A549 (cell line): ENCODE measurements at regions not wholly inside any gene's neighbourhood (a gene's known extent, or its start where the extent isn't known, plus 50 kb on each side); places are given as distances from the start of the nearest gene placed in this dataset.
A peak's percentile ranks its signal among the peaks of the same experiment; 100 is the strongest.

Experiments used
- ATAC-seq, 2 experiments: fragments of 200-7000 bp in 1 of 2; fragments of >200 bp in 1 of 2; cut with Nextera tagmentation in 1 of 2; cut with Tn5 transposase in 1 of 2; 3 replicates each; pipeline versions ENCODE4 v1.8.0 to v1.9.1; 2018 to 2020; ENCODE audit warnings: mild to moderate bottlenecking in 1 of 2, moderate library complexity in 1 of 2
- CTCF ChIA-PET: fragments of 300-600 bp; sonication (Branson Sonifier 250); formaldehyde crosslinking; extraction: SDS; loops from one replicate; lab custom pipeline; 2021; ENCODE audit warnings: antibody characterized with exemption, inconsistent platforms; lab: Yijun Ruan, JAX
- POLR2A ChIA-PET: fragments of 350-600 bp; formaldehyde crosslinking; extraction: SDS; loops from one replicate; lab custom pipeline; 2021; ENCODE audit warnings: antibody characterized with exemption, inconsistent platforms; lab: Yijun Ruan, JAX
- DNase-seq, 2 experiments: peaks; one replicate each; pipeline versions ENCODE4 v3.0.0 to v3.0.0-alpha.2; 2011 to 2016; ENCODE audit warnings: low read depth in 1 of 2, low spot score in 1 of 2
- FAIRE-seq: peaks from 2 replicates; lab custom pipeline; 2011; peaks lifted over from hg19 to GRCh38; lab: Jason Lieb, UNC
- H3K27ac ChIP-seq, 2 experiments: fragments of >200 bp; sonication (Bioruptor Twin); formaldehyde crosslinking; 3 replicates each; pipeline ENCODE4 v1.5.1; 2016 to 2017
- H3K4me1 ChIP-seq: fragments of >200 bp; sonication (Bioruptor Twin); formaldehyde crosslinking; 3 replicates; pipeline ENCODE4 v1.6.1; 2016
- H3K4me2 ChIP-seq: fragments of >200 bp; sonication (Bioruptor Twin); formaldehyde crosslinking; 3 replicates; pipeline ENCODE4 v1.6.1; 2016
- H3K4me3 ChIP-seq: fragments of >200 bp; sonication (Bioruptor Twin); formaldehyde crosslinking; 3 replicates; pipeline ENCODE4 v1.5.1; 2016
- H3K9me3 ChIP-seq: fragments of >200 bp; sonication (Bioruptor Twin); formaldehyde crosslinking; 3 replicates; pipeline ENCODE4 v1.6.1; 2016
- BHLHE40 ChIP-seq: IDR thresholded peaks from 2 replicates; pipeline ENCODE4 v1.6.1; 2012; ENCODE audit warnings: low read depth, low read length, inconsistent platforms
- CBX8 ChIP-seq: fragments of 200-600 bp; sonication (generic); IDR thresholded peaks from 2 replicates; pipeline ENCODE4 v1.6.1; 2016
- CHD2 ChIP-seq: fragments of 150-350 bp; IDR thresholded peaks from 2 replicates; pipeline ENCODE4 v1.6.1; 2014; ENCODE audit warnings: low read length; ENCODE audit not compliant: partially characterized antibody
- CHD4 ChIP-seq: fragments of 200-600 bp; sonication (generic); IDR thresholded peaks from 2 replicates; pipeline ENCODE4 v1.6.1; 2016; ENCODE audit warnings: antibody characterized with exemption, mild to moderate bottlenecking, borderline replicate concordance
- EP300 ChIP-seq, 2 experiments: fragments of >200 bp; sonication (Bioruptor Twin); formaldehyde crosslinking; IDR thresholded peaks; 2 replicates in 1 of 2; 3 replicates in 1 of 2; pipeline ENCODE4 v1.6.1; 2016 to 2017
- ESRRA ChIP-seq: fragments of 150-350 bp; IDR thresholded peaks from 2 replicates; pipeline ENCODE4 v1.6.1; 2014; ENCODE audit warnings: mild to moderate bottlenecking, low read length, borderline replicate concordance
- HOXA7 ChIP-seq: fragments of 250-450 bp; sonication (Bioruptor Pico); IDR thresholded peaks from 2 replicates; pipeline ENCODE4 v1.5.0; 2020; ENCODE audit warnings: mild to moderate bottlenecking, moderate library complexity
- HOXB5 ChIP-seq: fragments of 250-450 bp; sonication (Bioruptor Pico); IDR thresholded peaks from 2 replicates; pipeline ENCODE4 v1.5.0; 2020; ENCODE audit warnings: mild to moderate bottlenecking, moderate library complexity
- KDM1A ChIP-seq: fragments of 200-600 bp; sonication (generic); IDR thresholded peaks from 2 replicates; pipeline ENCODE4 v1.6.1; 2016; ENCODE audit warnings: low read depth, mild to moderate bottlenecking
- MAFK ChIP-seq: fragments of 450-650 bp; IDR thresholded peaks from 2 replicates; pipeline ENCODE4 v1.6.1; 2014; ENCODE audit not compliant: partially characterized antibody
- MAZ ChIP-seq: fragments of 150-350 bp; IDR thresholded peaks from 2 replicates; pipeline ENCODE4 v1.6.1; 2014; ENCODE audit warnings: antibody characterized with exemption, low read depth, low read length, borderline replicate concordance
- NFE2L2 ChIP-seq: fragments of 150-350 bp; conservative IDR thresholded peaks from 2 replicates; pipeline ENCODE4 v1.6.1; 2014; ENCODE audit warnings: low read length
- NR3C1 ChIP-seq: fragments of >200 bp; sonication (Bioruptor Twin); formaldehyde crosslinking; IDR thresholded peaks from 3 replicates; pipeline ENCODE4 v1.6.1; 2017
- POLR2A ChIP-seq: IDR thresholded peaks from 2 replicates; pipeline ENCODE4 v1.6.1; 2012; ENCODE audit warnings: mild to moderate bottlenecking, low read length
- RARB ChIP-seq: fragments of 250-450 bp; sonication (Bioruptor Pico); IDR thresholded peaks from 2 replicates; pipeline ENCODE4 v1.8.0; 2021; ENCODE audit warnings: mild to moderate bottlenecking, moderate library complexity
- TFCP2L1 ChIP-seq: fragments of 250-450 bp; sonication (Bioruptor Pico); IDR thresholded peaks from 2 replicates; pipeline ENCODE4 v1.5.0; 2021; ENCODE audit warnings: mild to moderate bottlenecking
- ZFP36 ChIP-seq: fragments of 450-650 bp; IDR thresholded peaks from 2 replicates; pipeline ENCODE4 v1.6.1; 2014; ENCODE audit warnings: borderline replicate concordance; ENCODE audit not compliant: partially characterized antibody
- ZSCAN20 ChIP-seq: fragments of 250-450 bp; sonication (Bioruptor Pico); IDR thresholded peaks from 2 replicates; pipeline ENCODE4 v1.8.0; 2022; ENCODE audit warnings: mild to moderate bottlenecking, moderate library complexity
- WGBS: methylation state at CpG from one replicate; pipeline ENCODE4 v1.1.6; 2017; ENCODE audit errors: missing lambda C conversion rate; 5-methylcytosine and 5-hydroxymethylcytosine counted together
- TF ChIP-seq, protein P1 (sequence below): fragments of 150-350 bp; IDR thresholded peaks from 2 replicates; pipeline ENCODE4 v1.6.1; 2014; ENCODE audit warnings: low read depth, mild to moderate bottlenecking, low read length
- TF ChIP-seq, protein P2 (sequence below): IDR thresholded peaks from 2 replicates; pipeline ENCODE4 v1.6.1; 2012; ENCODE audit warnings: low read depth, borderline replicate concordance
- TF ChIP-seq, protein P3 (sequence below): fragments of >200 bp; sonication (Bioruptor Twin); formaldehyde crosslinking; IDR thresholded peaks from 2 replicates; pipeline ENCODE4 v1.6.1; 2016
- TF ChIP-seq, protein P4 (sequence below): IDR thresholded peaks from 2 replicates; pipeline ENCODE4 v1.6.1; 2012

DNA sequence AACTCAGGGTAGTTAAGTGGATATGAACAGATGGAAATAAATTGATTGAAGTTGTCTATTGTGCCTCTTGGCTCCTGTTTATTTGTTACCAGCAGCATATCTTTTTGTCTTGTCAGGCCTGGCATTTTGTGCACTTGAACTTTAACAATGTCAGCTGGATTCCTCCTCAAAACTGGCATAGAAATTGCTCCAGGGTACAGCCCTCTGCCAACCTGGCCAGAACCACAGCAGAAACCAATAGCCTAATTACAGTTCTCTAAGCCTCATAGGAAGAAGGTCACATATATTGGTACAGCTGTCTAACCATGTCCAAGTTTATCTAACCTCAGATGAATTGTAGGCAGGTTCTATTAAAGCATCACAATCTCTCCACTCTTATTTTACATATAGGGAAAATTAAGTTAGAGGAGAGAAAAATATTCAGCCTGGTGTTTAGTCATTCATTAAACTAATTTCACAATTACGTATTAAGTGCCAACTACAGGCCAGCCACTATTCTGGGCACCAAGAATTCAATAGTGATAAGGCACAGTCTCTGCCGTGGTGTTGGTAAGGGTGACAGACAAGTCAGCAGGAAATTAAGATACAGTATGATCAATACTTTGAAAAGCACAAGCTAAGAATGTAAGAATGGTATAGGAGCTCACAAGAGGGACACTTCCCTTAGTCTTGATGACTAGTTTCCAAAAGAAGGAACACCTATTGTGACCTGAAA is 452.9 kb upstream of the NECTIN3 start:
- DNase-seq, result no peak
- POLR2A ChIA-PET, result no interaction called here
- WGBS, result 88% methylated on average over 2 of the region's 2 CpGs
- no peaks in the 10 kb centered on the region for H3K9me3 ChIP-seq
- CTCF ChIA-PET, result interaction anchor here (1.1 kb wide), 1 partner anchor 13 kb away, joined by 4 read pairs; no protein-coding TSS in a partner anchor
- no peak for ATAC-seq
- no peak for TF ChIP-seq POLR2A
- no peak for TF ChIP-seq TFCP2L1 (CRISPR knock-in tag)
- H3K4me1 ChIP-seq, result no peaks in the 10 kb centered on the region
- H3K4me2 ChIP-seq, result no peak overlapping the region
- no peak overlapping the region for H3K27ac ChIP-seq
- FAIRE-seq, result no peak
- no peak overlapping the region for H3K4me3 ChIP-seq

DNA sequence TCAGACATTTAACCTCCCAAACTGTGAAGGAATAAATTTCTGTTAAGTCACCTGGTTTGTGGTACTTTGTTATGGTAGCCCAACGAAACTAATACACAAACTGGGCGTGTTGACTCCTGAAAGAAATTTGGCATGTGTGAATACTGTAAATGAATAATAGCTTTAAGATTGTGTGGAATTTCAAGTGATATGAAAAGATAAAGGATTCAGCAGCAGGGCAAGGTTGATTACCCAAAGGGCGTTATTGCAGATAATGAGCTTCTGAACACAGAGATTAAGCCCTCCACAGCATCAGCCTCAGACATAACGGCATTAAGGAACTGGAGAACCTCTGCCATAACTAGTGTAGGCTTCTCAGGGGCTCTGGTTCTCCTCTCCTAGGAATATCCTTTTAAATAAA is 451.5 kb upstream of the NECTIN3 start:
- POLR2A ChIA-PET, result no interaction called here
- no peak overlapping the region for H3K4me2 ChIP-seq
- no peak for FAIRE-seq
- CTCF ChIA-PET, result interaction anchor here (1.0 kb wide), 1 partner anchor 21 kb away, joined by 3 read pairs; no protein-coding TSS in a partner anchor
- H3K9me3 ChIP-seq, result no peaks in the 10 kb centered on the region
- H3K4me1 ChIP-seq, result no peaks in the 10 kb centered on the region
- WGBS, result 49% methylated on average over 4 of the region's 4 CpGs
- no peak for TF ChIP-seq HOXB5
- no peak for DNase-seq
- H3K4me3 ChIP-seq, result no peak overlapping the region
- no peak overlapping the region for H3K27ac ChIP-seq
- no peak for ATAC-seq

DNA sequence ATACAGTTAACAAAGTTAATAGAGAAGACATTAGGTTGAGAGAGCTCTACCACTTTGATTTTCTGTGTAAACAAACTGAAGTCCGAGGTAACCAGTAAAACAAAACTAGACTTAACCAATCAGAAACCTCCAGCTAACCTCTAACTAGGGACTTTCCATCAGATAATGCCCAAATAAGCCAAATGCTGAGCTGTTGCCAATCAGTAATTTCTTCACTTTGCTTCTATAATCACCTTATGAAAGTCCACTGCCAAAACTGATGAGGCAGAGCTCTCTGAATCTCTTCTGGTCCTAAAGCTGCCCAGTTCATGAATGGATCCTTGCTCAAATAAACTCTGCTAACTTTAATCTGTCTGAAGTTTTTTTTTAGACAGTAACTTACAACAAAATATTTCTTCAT is 448.0 kb upstream of the NECTIN3 start:
- DNase-seq (peak in 1 of 2 experiments; percentile 5), FAIRE-seq (no peak), ATAC-seq (no peak)
- no peak overlapping the region for H3K27ac ChIP-seq
- ChIA-PET CTCF (no interaction called here), POLR2A (no interaction called here)
- no peak for TF ChIP-seq ZSCAN20 (CRISPR knock-in tag)
- no peak for TF ChIP-seq KDM1A
- no peak for TF ChIP-seq EP300 (IDR thresholded peaks at IDR 0.05)
- TF ChIP-seq, protein P1, sequence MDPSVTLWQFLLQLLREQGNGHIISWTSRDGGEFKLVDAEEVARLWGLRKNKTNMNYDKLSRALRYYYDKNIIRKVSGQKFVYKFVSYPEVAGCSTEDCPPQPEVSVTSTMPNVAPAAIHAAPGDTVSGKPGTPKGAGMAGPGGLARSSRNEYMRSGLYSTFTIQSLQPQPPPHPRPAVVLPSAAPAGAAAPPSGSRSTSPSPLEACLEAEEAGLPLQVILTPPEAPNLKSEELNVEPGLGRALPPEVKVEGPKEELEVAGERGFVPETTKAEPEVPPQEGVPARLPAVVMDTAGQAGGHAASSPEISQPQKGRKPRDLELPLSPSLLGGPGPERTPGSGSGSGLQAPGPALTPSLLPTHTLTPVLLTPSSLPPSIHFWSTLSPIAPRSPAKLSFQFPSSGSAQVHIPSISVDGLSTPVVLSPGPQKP, result no peak
- TF ChIP-seq CHD2, result no peak
- TF ChIP-seq, protein P2, sequence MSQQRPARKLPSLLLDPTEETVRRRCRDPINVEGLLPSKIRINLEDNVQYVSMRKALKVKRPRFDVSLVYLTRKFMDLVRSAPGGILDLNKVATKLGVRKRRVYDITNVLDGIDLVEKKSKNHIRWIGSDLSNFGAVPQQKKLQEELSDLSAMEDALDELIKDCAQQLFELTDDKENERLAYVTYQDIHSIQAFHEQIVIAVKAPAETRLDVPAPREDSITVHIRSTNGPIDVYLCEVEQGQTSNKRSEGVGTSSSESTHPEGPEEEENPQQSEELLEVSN, result no peak
- TF ChIP-seq NFE2L2, result no peak
- no peak for TF ChIP-seq ESRRA
- TF ChIP-seq, protein P3, sequence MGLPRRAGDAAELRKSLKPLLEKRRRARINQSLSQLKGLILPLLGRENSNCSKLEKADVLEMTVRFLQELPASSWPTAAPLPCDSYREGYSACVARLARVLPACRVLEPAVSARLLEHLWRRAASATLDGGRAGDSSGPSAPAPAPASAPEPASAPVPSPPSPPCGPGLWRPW, result no peak
- TF ChIP-seq NR3C1, result no peak
- no peak for TF ChIP-seq MAZ
- no peak for TF ChIP-seq BHLHE40
- TF ChIP-seq CBX8, result no peak
- TF ChIP-seq RARB (CRISPR knock-in tag), result no peak
- TF ChIP-seq, protein P4, sequence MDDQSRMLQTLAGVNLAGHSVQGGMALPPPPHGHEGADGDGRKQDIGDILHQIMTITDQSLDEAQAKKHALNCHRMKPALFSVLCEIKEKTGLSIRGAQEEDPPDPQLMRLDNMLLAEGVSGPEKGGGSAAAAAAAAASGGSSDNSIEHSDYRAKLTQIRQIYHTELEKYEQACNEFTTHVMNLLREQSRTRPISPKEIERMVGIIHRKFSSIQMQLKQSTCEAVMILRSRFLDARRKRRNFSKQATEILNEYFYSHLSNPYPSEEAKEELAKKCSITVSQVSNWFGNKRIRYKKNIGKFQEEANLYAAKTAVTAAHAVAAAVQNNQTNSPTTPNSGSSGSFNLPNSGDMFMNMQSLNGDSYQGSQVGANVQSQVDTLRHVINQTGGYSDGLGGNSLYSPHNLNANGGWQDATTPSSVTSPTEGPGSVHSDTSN, result no peak
- no peak for TF ChIP-seq ZFP36
- TF ChIP-seq CHD4, result no peak
- TF ChIP-seq MAFK, result no peak
- TF ChIP-seq HOXA7 (CRISPR knock-in tag), result no peak
- 9% methylated on average over 1 of the region's 1 CpG for WGBS
- H3K4me2 ChIP-seq, result no peak overlapping the region
- no peaks in the 10 kb centered on the region for H3K4me1 ChIP-seq
- H3K4me3 ChIP-seq, result no peak overlapping the region
- no peaks in the 10 kb centered on the region for H3K9me3 ChIP-seq
